ENCODE measurements at regions not wholly inside any gene's neighbourhood (a gene's known extent, or its start where the extent isn't known, plus 50 kb on each side); places are given as distances from the start of the nearest gene placed in this dataset. TPM values are rescaled to one million over a fixed set of nuclear protein-coding genes. Genes with fewer than 3 reads are reported as not detected.
"Not testable (repeated sequence)": the region's sequence is repeated elsewhere in the genome, so short reads cannot be mapped to it uniquely, and the experiment has no call there.

DNA sequence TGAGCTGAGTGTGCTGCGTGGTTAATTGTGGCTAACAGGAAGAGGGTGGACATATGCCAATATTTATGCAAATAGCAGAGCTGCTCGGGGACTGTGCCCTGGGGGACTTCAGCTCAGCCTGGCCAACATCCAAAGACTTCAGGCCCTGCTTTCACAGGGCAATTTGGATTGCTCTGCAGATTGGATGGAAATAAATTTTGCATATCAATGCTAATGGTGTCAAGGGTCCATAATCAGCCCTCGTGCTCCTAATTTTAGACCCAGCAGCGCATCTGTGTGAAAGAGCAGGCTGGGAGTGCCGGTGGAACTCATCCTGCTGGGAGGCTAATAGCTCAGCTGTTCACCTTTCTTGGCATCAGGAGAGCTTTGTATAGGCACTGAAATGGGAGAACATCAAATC is 270.1 kb downstream of the TCERG1L start:
- no TSS peak for BruUV-seq (replicated peaks)
- ChIA-PET CTCF (no interaction called here), POLR2A (ENCODE audit: low non-redundant PET) (interaction anchor here (0.7 kb wide), 1 partner anchor 63 kb away, joined by 3 read pairs; no protein-coding TSS in a partner anchor)
- no peaks in the 10 kb centered on the region for H3K27me3 ChIP-seq (replicated peaks; ENCODE audit: insufficient read depth, low read depth, low read length, poor library complexity)
- DNase-seq (ENCODE audit: low spot score), result peak; percentile 57
- no peak overlapping the region for H3K4me3 ChIP-seq (ENCODE audit: low read depth, low read length, poor library complexity, severe bottlenecking)
- no peak for TF ChIP-seq EZH2 (IDR thresholded peaks at IDR 0.05; ENCODE audit: borderline replicate concordance, low read depth, low read length, poor library complexity, severe bottlenecking)
- TF ChIP-seq, protein P1, sequence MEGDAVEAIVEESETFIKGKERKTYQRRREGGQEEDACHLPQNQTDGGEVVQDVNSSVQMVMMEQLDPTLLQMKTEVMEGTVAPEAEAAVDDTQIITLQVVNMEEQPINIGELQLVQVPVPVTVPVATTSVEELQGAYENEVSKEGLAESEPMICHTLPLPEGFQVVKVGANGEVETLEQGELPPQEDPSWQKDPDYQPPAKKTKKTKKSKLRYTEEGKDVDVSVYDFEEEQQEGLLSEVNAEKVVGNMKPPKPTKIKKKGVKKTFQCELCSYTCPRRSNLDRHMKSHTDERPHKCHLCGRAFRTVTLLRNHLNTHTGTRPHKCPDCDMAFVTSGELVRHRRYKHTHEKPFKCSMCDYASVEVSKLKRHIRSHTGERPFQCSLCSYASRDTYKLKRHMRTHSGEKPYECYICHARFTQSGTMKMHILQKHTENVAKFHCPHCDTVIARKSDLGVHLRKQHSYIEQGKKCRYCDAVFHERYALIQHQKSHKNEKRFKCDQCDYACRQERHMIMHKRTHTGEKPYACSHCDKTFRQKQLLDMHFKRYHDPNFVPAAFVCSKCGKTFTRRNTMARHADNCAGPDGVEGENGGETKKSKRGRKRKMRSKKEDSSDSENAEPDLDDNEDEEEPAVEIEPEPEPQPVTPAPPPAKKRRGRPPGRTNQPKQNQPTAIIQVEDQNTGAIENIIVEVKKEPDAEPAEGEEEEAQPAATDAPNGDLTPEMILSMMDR (conservative IDR thresholded peaks at IDR 0.05; ENCODE audit: low read depth, low read length), result no peak
- H3K36me3 ChIP-seq (ENCODE audit: insufficient read depth, low read length, poor library complexity, severe bottlenecking), result no peaks in the 10 kb centered on the region
- peaks cover 13% of the 10 kb centered on the region for H3K9me3 ChIP-seq (ENCODE audit: low read depth, low read length, poor library complexity, severe bottlenecking)
- peaks cover 11% of the 10 kb centered on the region for H3K4me1 ChIP-seq (ENCODE audit: insufficient read depth, low read length, poor library complexity, severe bottlenecking)
- intact Hi-C loops (cut with micrococcal nuclease; ENCODE audit: unreplicated experiment), result no loop called here
- H3K27ac ChIP-seq (ENCODE audit: low read depth, low read length, poor library complexity, severe bottlenecking), result no peak overlapping the region

DNA sequence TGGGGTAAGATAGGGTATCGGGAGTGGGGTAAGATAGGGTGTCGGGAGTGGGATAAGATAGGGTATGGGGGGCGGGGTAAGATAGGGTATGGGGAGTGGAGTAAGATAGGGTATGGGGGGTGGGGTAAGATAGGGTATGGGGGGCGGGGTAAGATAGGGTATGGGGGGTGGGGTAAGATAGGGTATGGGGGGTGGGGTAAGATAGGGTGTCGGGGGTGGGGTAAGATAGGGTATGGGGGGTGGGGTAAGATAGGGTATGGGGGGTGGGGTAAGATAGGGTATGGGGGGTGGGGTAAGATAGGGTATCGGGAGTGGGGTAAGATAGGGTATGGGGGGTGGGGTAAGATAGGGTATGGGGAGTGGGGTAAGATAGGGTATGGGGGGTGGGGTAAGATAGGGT is 269.5 kb downstream of the TCERG1L start:
- BruUV-seq (replicated peaks); H3K27ac ChIP-seq (ENCODE audit: low read depth, low read length, poor library complexity, severe bottlenecking); CTCF ChIA-PET; H3K36me3 ChIP-seq (ENCODE audit: insufficient read depth, low read length, poor library complexity, severe bottlenecking); DNase-seq (ENCODE audit: low spot score); H3K27me3 ChIP-seq (replicated peaks; ENCODE audit: insufficient read depth, low read depth, low read length, poor library complexity); intact Hi-C loops (cut with micrococcal nuclease; ENCODE audit: unreplicated experiment); H3K4me3 ChIP-seq (ENCODE audit: low read depth, low read length, poor library complexity, severe bottlenecking): not testable (repeated sequence)
- H3K4me1 ChIP-seq (ENCODE audit: insufficient read depth, low read length, poor library complexity, severe bottlenecking), result peaks cover 17% of the 10 kb centered on the region
- POLR2A ChIA-PET (ENCODE audit: low non-redundant PET), result interaction anchor here (0.7 kb wide), 1 partner anchor 64 kb away, joined by 3 read pairs; no protein-coding TSS in a partner anchor
- peaks cover 13% of the 10 kb centered on the region for H3K9me3 ChIP-seq (ENCODE audit: low read depth, low read length, poor library complexity, severe bottlenecking)

Small RNAs in the stretch of these regions (microRNA-seq; reads per million reads assigned to microRNA genes)
- gene MIR378C, result not detected

All from A673 (cell line).